Chondrocyte (in vitro differentiated cells): ENCODE measurements at regions not wholly inside any gene's neighbourhood (a gene's known extent, or its start where the extent isn't known, plus 50 kb on each side); places are given as distances from the start of the nearest gene placed in this dataset.

Experiments used
- DNase-seq: peaks from one replicate; pipeline ENCODE4 v3.0.0; 2021; ENCODE audit warnings: mixed read lengths, low spot score
- H3K27ac Mint-ChIP-seq: one replicate; pipeline ENCODE4 v1.8.0; 2021; ENCODE audit warnings: mild to moderate bottlenecking, moderate library complexity, mixed read lengths; ENCODE audit not compliant: unreplicated experiment
- H3K27me3 Mint-ChIP-seq: 2 replicates; pipeline ENCODE4 v1.8.0; 2021; ENCODE audit warnings: low read depth, mixed read lengths
- H3K36me3 Mint-ChIP-seq: 2 replicates; pipeline ENCODE4 v1.8.0; 2021; ENCODE audit warnings: low read depth, mixed read lengths
- H3K4me1 Mint-ChIP-seq: 2 replicates; pipeline ENCODE4 v1.8.0; 2021; ENCODE audit warnings: low read depth, mild to moderate bottlenecking, mixed read lengths
- H3K4me3 Mint-ChIP-seq: one replicate; pipeline ENCODE4 v1.8.0; 2021; ENCODE audit warnings: mild to moderate bottlenecking, moderate library complexity, mixed read lengths; ENCODE audit not compliant: unreplicated experiment
- H3K9me3 Mint-ChIP-seq: 2 replicates; pipeline ENCODE4 v1.8.0; 2021; ENCODE audit warnings: low read depth, mixed read lengths
- CTCF ChIP-seq: fragments of 200-600 bp; sonication (generic); IDR thresholded peaks from 2 replicates; pipeline ENCODE4 v1.5.0; 2021; ENCODE audit warnings: antibody characterized with exemption, mild to moderate bottlenecking, moderate library complexity

DNA sequence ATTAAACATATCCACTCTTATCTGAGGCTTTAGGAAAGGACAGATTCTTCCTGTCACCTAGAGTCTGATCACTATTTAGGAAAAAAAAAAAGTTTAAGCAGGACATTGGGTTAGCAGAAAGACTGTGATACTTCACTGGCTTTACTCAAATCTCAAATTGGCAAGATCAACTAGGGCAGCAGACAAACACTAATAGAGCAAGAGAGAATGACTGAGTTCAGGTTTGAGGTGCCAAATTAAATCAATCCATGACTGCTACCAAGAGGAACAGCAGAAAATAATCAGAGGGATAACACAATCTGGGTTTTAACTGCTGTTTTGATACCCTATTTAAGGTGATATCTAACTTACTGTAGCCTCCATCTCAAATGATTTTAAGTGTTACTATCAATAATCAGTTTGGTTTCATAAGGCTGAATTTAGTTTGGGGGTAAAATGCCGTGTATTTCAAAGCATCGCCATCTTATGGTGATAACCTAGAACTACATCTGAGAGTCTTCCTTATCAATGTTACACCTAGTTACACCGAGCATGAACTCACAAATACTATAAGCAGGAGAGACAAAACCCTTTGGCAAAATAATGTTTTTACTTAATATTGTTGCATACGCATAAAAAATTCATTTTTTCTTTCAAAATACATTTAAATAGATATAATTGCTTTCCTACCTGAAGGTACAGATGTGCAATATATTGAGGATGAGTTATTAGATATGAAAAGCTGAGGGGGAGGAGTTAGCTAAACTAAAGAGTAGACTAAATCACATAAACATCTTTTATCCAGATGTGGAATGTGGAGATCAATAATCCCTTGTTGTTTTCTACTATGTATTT, 286.4 kb upstream of the CDH12 start:
- H3K4me1 Mint-ChIP-seq, result no peaks in the 10 kb centered on the region
- DNase-seq, result no peak
- TF ChIP-seq CTCF, result peak; percentile 75

DNA sequence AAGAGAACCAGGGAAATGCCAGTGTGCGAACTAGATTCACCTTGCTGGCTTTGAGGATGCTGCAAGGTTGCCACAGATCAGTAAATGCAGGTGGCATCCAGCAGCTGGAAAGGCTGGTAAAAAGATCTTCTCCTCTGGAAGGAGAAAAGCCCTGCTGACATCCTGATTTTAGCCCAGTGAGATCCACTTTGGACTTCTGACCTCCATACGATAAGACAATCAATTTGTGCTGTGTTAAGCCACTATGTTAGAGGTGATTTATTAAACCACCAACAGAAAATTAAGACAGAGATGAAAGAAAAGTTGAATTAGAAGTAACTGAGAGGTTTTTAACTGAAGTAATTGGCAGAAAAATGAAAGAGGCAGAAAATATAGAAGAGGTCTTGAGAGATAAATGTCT, 283.8 kb upstream of the CDH12 start:
- Mint-ChIP-seq H3K4me1 (no peaks in the 10 kb centered on the region), H3K27me3 (peaks cover 5% of the 10 kb centered on the region), H3K4me3 (no peak overlapping the region), H3K9me3 (no peaks in the 10 kb centered on the region), H3K27ac (no peak overlapping the region), H3K36me3 (no peaks in the 10 kb centered on the region)
- no peak for TF ChIP-seq CTCF
- DNase-seq, result no peak

More for the DNA sequence above, 286.4 kb upstream of the CDH12 start:
- Mint-ChIP-seq H3K9me3 (peaks cover 9% of the 10 kb centered on the region), H3K4me3 (no peak overlapping the region), H3K27ac (no peak overlapping the region), H3K36me3 (no peaks in the 10 kb centered on the region), H3K27me3 (peaks cover 16% of the 10 kb centered on the region)

DNA sequence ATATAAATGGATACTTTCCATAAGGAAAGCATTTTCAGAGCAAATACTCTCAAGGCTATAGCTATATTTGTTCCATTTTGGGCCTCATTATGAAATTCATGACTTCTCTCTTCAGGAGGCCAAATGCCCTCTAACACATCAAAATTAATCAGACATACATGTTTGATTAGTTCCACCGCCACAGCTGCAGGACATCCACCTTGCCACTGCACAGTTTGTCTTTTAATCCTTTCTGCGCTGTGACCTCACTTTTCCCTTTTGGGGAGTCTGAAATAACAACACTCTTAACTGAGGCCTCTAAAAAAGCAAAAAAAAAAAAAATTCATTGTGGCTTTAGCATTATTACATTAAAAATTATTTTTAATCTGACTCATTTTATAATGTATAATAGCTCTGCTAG, 279.1 kb upstream of the CDH12 start:
- no peak for DNase-seq
- no peaks in the 10 kb centered on the region for H3K36me3 Mint-ChIP-seq
- no peaks in the 10 kb centered on the region for H3K4me1 Mint-ChIP-seq
- no peak overlapping the region for H3K4me3 Mint-ChIP-seq
- no peak for TF ChIP-seq CTCF
- H3K27ac Mint-ChIP-seq, result no peak overlapping the region
- peaks cover 2% of the 10 kb centered on the region for H3K27me3 Mint-ChIP-seq
- peaks cover 9% of the 10 kb centered on the region for H3K9me3 Mint-ChIP-seq

- TF ChIP-seq CTCF, result no peak
- Mint-ChIP-seq H3K27ac (no peak overlapping the region), H3K4me1 (no peaks in the 10 kb centered on the region), H3K4me3 (no peak overlapping the region), H3K9me3 (peaks cover 2% of the 10 kb centered on the region), H3K27me3 (peaks cover 6% of the 10 kb centered on the region), H3K36me3 (no peaks in the 10 kb centered on the region)
- no peak for DNase-seq
Observed at GRCh38 chr5:23112237-23112636, 259.1 kb upstream of the CDH12 start.

DNA sequence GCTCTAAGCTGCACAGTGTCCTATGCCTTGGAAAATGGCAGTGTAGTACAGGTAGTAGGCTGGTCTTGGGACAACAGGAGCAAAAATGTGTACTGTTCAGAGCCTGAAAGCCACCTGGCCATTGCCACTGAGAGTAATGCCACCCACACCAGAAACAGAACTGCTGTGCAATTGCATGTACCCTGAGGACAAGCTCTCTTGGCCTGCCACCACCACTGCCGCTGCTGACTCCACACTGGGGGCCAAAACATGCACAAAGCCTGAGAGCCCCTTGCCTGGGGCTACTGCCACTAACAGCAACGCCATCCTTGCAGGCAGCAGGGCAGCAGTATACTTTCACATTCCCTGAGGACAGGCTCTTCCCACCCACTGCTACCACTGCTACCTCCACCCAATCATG, 251.9 kb upstream of the CDH12 start:
- no peaks in the 10 kb centered on the region for H3K4me1 Mint-ChIP-seq
- H3K36me3 Mint-ChIP-seq, result no peaks in the 10 kb centered on the region
- H3K27ac Mint-ChIP-seq, result no peak overlapping the region
- DNase-seq, result peak; percentile 47
- TF ChIP-seq CTCF, result no peak
- H3K27me3 Mint-ChIP-seq, result peaks cover 11% of the 10 kb centered on the region
- H3K9me3 Mint-ChIP-seq, result peaks cover 11% of the 10 kb centered on the region
- H3K4me3 Mint-ChIP-seq, result no peak overlapping the region
